HG03280 (cell line): ENCODE measurements at regions not wholly inside any gene's neighbourhood (a gene's known extent, or its start where the extent isn't known, plus 50 kb on each side); places are given as distances from the start of the nearest gene placed in this dataset.
"Not testable (repeated sequence)": the region's sequence is repeated elsewhere in the genome, so short reads cannot be mapped to it uniquely, and the experiment has no call there.

Experiments
- ATAC-seq: cut with Tn5 transposase; IDR thresholded peaks from one replicate; pipeline ENCODE4 v1.9.1; 2021; ENCODE audit warnings: mild to moderate bottlenecking, moderate library complexity; ENCODE audit not compliant: unreplicated experiment

GRCh38 chr1:214859647-214860046 lies 222.9 kb upstream of the KCNK2 start:
- no peak for ATAC-seq

- no peak for ATAC-seq
Measured at GRCh38 chr1:214861615-214862014, 220.9 kb upstream of the KCNK2 start.

- no peak for ATAC-seq
Measured at GRCh38 chr1:214862421-214862820, 220.1 kb upstream of the KCNK2 start.

GRCh38 chr1:214864896-214865688 lies 217.4 kb upstream of the KCNK2 start:
- no peak for ATAC-seq

GRCh38 chr1:214870426-214870825 lies 212.1 kb upstream of the KCNK2 start:
- not testable (repeated sequence) for ATAC-seq

GRCh38 chr1:214880956-214881355 lies 201.6 kb upstream of the KCNK2 start:
- no peak for ATAC-seq

GRCh38 chr1:214882616-214883015 lies 199.9 kb upstream of the KCNK2 start:
- ATAC-seq = no peak

GRCh38 chr1:214895011-214895600 lies 187.4 kb upstream of the KCNK2 start:
- ATAC-seq = no peak

GRCh38 chr1:214896921-214897320 lies 185.6 kb upstream of the KCNK2 start:
- no peak for ATAC-seq

GRCh38 chr1:214897581-214897980 lies 185.0 kb upstream of the KCNK2 start:
- no peak for ATAC-seq

GRCh38 chr1:214898161-214898560 lies 184.4 kb upstream of the KCNK2 start:
- no peak for ATAC-seq

- ATAC-seq = no peak
Measured at GRCh38 chr1:214898718-214899117, 183.8 kb upstream of the KCNK2 start.

- ATAC-seq = no peak
Measured at GRCh38 chr1:214899908-214900460, 182.6 kb upstream of the KCNK2 start.

- no peak for ATAC-seq
Measured at GRCh38 chr1:214900590-214900989, 181.9 kb upstream of the KCNK2 start.

GRCh38 chr1:214901718-214902117 lies 180.8 kb upstream of the KCNK2 start:
- no peak for ATAC-seq

- ATAC-seq = no peak
Measured at GRCh38 chr1:214902636-214903320, 179.8 kb upstream of the KCNK2 start.

GRCh38 chr1:214912127-214912526 lies 170.4 kb upstream of the KCNK2 start:
- no peak for ATAC-seq

- ATAC-seq = no peak
Measured at GRCh38 chr1:214913966-214914365, 168.6 kb upstream of the KCNK2 start.

- no peak for ATAC-seq
Measured at GRCh38 chr1:214917081-214917635, 165.4 kb upstream of the KCNK2 start.

GRCh38 chr1:214918745-214919144 lies 163.8 kb upstream of the KCNK2 start:
- no peak for ATAC-seq

GRCh38 chr1:214920337-214920736 lies 162.2 kb upstream of the KCNK2 start:
- ATAC-seq = no peak
